Osteocyte (in vitro differentiated cells): ENCODE measurements at regions not wholly inside any gene's neighbourhood (a gene's known extent, or its start where the extent isn't known, plus 50 kb on each side); places are given as distances from the start of the nearest gene placed in this dataset.

Experiments
- DNase-seq: peaks from one replicate; pipeline ENCODE4 v3.0.0; 2021; ENCODE audit warnings: mixed read lengths; ENCODE audit not compliant: unreplicated experiment; ENCODE audit errors: extremely low spot score
- H3K27ac Mint-ChIP-seq: one replicate; pipeline ENCODE4 v1.8.0; 2021; ENCODE audit warnings: mild to moderate bottlenecking, mixed read lengths; ENCODE audit not compliant: unreplicated experiment
- H3K27me3 Mint-ChIP-seq: one replicate; pipeline ENCODE4 v1.8.0; 2021; ENCODE audit warnings: mixed read lengths; ENCODE audit not compliant: unreplicated experiment
- H3K36me3 Mint-ChIP-seq: one replicate; pipeline ENCODE4 v1.8.0; 2021; ENCODE audit warnings: mixed read lengths; ENCODE audit not compliant: unreplicated experiment
- H3K4me1 Mint-ChIP-seq: one replicate; pipeline ENCODE4 v1.8.0; 2021; ENCODE audit warnings: mixed read lengths; ENCODE audit not compliant: unreplicated experiment
- H3K4me3 Mint-ChIP-seq: one replicate; pipeline ENCODE4 v1.8.0; 2021; ENCODE audit warnings: mild to moderate bottlenecking, moderate library complexity, mixed read lengths; ENCODE audit not compliant: unreplicated experiment
- H3K9me3 Mint-ChIP-seq: one replicate; pipeline ENCODE4 v1.8.0; 2021; ENCODE audit warnings: mixed read lengths; ENCODE audit not compliant: unreplicated experiment
- CTCF ChIP-seq: fragments of 200-600 bp; sonication (generic); IDR thresholded peaks from 2 replicates; pipeline ENCODE4 v1.5.0; 2021; ENCODE audit warnings: antibody characterized with exemption, mild to moderate bottlenecking, moderate library complexity

- DNase-seq, result no peak
- H3K4me1 Mint-ChIP-seq, result no peaks in the 10 kb centered on the region
- no peak overlapping the region for H3K4me3 Mint-ChIP-seq
- TF ChIP-seq CTCF, result no peak
- H3K27me3 Mint-ChIP-seq, result no peaks in the 10 kb centered on the region
- no peak overlapping the region for H3K27ac Mint-ChIP-seq
- no peaks in the 10 kb centered on the region for H3K36me3 Mint-ChIP-seq
- H3K9me3 Mint-ChIP-seq, result peaks cover 43% of the 10 kb centered on the region
Observed at GRCh38 chr10:105387971-105388370, 746.9 kb downstream of the SORCS3 start.

- no peaks in the 10 kb centered on the region for H3K27me3 Mint-ChIP-seq
- no peak overlapping the region for H3K27ac Mint-ChIP-seq
- DNase-seq, result no peak
- H3K36me3 Mint-ChIP-seq, result no peaks in the 10 kb centered on the region
- TF ChIP-seq CTCF, result no peak
- no peaks in the 10 kb centered on the region for H3K4me1 Mint-ChIP-seq
- peaks cover 24% of the 10 kb centered on the region for H3K9me3 Mint-ChIP-seq
- no peak overlapping the region for H3K4me3 Mint-ChIP-seq
Observed at GRCh38 chr10:105383978-105384377, 742.9 kb downstream of the SORCS3 start.

- H3K27me3 Mint-ChIP-seq, result no peaks in the 10 kb centered on the region
- peaks cover 54% of the 10 kb centered on the region for H3K9me3 Mint-ChIP-seq
- no peak overlapping the region for H3K4me3 Mint-ChIP-seq
- no peak for TF ChIP-seq CTCF
- no peaks in the 10 kb centered on the region for H3K4me1 Mint-ChIP-seq
- DNase-seq, result no peak
- H3K27ac Mint-ChIP-seq, result no peak overlapping the region
- H3K36me3 Mint-ChIP-seq, result no peaks in the 10 kb centered on the region
Observed at GRCh38 chr10:105370692-105371091, 729.6 kb downstream of the SORCS3 start.

GRCh38 chr10:105359708-105360107, 718.6 kb downstream of the SORCS3 start:
- no peaks in the 10 kb centered on the region for H3K4me1 Mint-ChIP-seq

GRCh38 chr10:105358911-105359310, 717.8 kb downstream of the SORCS3 start:
- H3K9me3 Mint-ChIP-seq, result peaks cover 12% of the 10 kb centered on the region
- H3K4me1 Mint-ChIP-seq, result no peaks in the 10 kb centered on the region
- no peaks in the 10 kb centered on the region for H3K27me3 Mint-ChIP-seq
- no peak overlapping the region for H3K4me3 Mint-ChIP-seq
- no peaks in the 10 kb centered on the region for H3K36me3 Mint-ChIP-seq
- no peak for DNase-seq
- TF ChIP-seq CTCF, result no peak
- no peak overlapping the region for H3K27ac Mint-ChIP-seq

More at GRCh38 chr10:105359708-105360107, 718.6 kb downstream of the SORCS3 start:
- Mint-ChIP-seq H3K27me3 (no peaks in the 10 kb centered on the region), H3K4me3 (no peak overlapping the region), H3K36me3 (no peaks in the 10 kb centered on the region), H3K9me3 (peaks cover 12% of the 10 kb centered on the region), H3K27ac (no peak overlapping the region)
- no peak for DNase-seq
- TF ChIP-seq CTCF, result no peak
